Bronchial epithelial cell (primary cell): ENCODE measurements at regions not wholly inside any gene's neighbourhood (a gene's known extent, or its start where the extent isn't known, plus 50 kb on each side); places are given as distances from the start of the nearest gene placed in this dataset.

ENCODE experiments used
- DNase-seq: peaks from one replicate; pipeline ENCODE4 v3.0.0-alpha.2; 2010; ENCODE audit warnings: low read depth
- FAIRE-seq: peaks from 2 replicates; lab custom pipeline; 2011; peaks lifted over from hg19 to GRCh38; lab: Jason Lieb, UNC
- H3K27me3 ChIP-seq: 2 replicates; pipeline ENCODE4 v1.5.1; 2011; ENCODE audit warnings: low read length; ENCODE audit not compliant: control insufficient read depth, insufficient read depth
- H3K36me3 ChIP-seq: 2 replicates; pipeline ENCODE4 v1.5.1; 2011; ENCODE audit warnings: low read length; ENCODE audit not compliant: control insufficient read depth, insufficient read depth
- H3K4me3 ChIP-seq: 2 replicates; pipeline ENCODE4 v1.5.1; 2011; ENCODE audit warnings: mild to moderate bottlenecking, low read depth, low read length, control low read depth
- TF ChIP-seq, protein P1 (sequence below): IDR thresholded peaks from 2 replicates; pipeline ENCODE4 v1.5.1; 2011; ENCODE audit warnings: mild to moderate bottlenecking, moderate library complexity, low read length, control low read depth, inconsistent platforms; ENCODE audit not compliant: insufficient read depth, severe bottlenecking

DNA sequence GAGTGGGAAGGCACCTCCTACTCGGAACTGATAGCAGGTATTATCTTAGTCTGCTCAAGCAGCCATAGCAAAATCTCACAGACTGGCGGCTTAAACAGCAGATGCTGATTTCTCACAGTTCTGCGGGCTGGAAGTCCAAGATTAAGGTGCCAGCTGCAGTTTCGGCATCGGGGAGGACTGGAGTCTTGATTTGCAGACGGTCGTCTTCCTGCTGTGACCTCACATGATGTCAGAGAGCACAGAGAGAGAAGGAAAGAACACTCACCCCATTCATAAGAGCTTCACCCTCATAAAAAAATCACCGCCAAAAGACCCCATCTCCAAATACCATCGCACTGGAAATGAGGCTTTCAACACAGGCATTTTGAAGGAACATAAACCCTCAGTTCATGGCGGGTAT is 216.5 kb upstream of the PITRM1 start:
- FAIRE-seq (no peak), DNase-seq (no peak)
- TF ChIP-seq, protein P1, sequence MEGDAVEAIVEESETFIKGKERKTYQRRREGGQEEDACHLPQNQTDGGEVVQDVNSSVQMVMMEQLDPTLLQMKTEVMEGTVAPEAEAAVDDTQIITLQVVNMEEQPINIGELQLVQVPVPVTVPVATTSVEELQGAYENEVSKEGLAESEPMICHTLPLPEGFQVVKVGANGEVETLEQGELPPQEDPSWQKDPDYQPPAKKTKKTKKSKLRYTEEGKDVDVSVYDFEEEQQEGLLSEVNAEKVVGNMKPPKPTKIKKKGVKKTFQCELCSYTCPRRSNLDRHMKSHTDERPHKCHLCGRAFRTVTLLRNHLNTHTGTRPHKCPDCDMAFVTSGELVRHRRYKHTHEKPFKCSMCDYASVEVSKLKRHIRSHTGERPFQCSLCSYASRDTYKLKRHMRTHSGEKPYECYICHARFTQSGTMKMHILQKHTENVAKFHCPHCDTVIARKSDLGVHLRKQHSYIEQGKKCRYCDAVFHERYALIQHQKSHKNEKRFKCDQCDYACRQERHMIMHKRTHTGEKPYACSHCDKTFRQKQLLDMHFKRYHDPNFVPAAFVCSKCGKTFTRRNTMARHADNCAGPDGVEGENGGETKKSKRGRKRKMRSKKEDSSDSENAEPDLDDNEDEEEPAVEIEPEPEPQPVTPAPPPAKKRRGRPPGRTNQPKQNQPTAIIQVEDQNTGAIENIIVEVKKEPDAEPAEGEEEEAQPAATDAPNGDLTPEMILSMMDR, result no peak
- Histone ChIP-seq H3K36me3 (no peaks in the 10 kb centered on the region), H3K27me3 (peaks cover 4% of the 10 kb centered on the region), H3K4me3 (no peak overlapping the region)

DNA sequence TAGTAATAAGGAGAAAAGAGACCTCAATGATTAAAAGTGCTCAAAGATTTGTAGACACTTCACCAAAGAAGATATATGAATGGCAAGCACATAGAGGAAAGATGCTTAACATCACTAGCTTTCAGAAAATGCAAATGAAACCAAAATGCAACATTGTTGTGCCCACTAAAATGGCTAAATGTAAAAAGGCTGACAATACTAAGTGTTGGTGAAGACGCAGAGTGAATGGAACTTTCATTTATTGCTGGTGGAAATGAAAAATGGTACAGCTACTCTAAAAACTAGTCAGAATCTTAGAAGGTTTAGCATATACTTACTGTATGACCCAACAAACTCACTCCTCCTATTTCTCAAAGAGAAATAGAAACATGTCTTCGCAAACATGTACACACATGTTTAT is 212.9 kb upstream of the PITRM1 start:
- TF ChIP-seq, protein P1, result no peak
- no peak for FAIRE-seq
- no peak for DNase-seq
- no peaks in the 10 kb centered on the region for H3K36me3 ChIP-seq
- no peaks in the 10 kb centered on the region for H3K27me3 ChIP-seq
- no peak overlapping the region for H3K4me3 ChIP-seq

DNA sequence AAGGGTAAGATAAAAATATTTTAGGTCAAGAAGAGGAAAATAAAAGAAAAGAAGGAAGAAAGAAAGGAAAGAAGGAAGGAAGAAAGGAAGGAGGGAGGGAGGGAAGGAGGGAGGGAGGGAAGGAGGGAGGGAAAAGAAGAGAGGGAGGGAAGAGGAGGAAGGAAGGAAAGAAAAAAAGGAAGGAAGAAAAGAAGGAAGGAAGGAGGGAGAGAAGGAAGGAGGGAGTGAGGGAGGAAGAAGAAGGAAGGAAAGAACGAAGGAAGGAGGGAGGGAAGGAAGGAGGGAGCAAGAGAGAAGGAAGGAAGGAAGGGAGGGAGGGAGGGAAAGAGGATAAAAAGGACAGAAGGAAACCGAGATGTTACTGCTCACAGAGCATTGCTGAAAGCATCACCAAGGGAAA is 209.5 kb upstream of the PITRM1 start:
- TF ChIP-seq, protein P1, result no peak
- DNase-seq (no peak), FAIRE-seq (no peak)
- no peaks in the 10 kb centered on the region for H3K27me3 ChIP-seq
- no peaks in the 10 kb centered on the region for H3K36me3 ChIP-seq
- no peak overlapping the region for H3K4me3 ChIP-seq

DNA sequence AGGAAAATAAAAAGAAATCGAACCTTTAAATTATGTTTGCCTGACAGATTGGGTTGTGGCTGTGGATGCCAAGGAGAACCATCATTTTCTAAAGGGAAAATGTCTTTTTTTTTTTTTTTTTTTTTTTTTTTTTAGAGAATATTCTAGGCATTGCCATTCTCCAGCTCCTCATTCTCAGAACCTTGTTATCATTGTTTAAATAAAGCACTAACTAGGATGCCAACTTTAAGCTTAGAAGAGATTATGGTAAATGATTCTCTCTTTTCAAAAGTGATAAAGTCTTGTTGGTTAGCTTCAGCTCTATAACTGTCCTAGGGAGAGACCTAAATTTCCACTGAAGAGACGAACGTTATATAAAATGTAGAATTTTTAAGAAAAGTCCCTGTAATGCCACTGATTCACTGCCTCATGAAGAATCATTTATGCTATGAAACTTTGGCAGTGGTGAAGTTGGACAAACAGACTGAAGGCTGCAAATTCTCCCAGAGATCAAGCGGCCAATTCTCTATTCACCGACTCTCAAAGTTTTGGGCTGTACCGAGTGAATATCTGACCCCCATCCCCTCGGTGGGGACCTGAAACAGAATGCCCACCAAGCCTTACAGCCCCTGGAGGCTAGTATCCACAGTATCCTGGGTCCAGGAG is 207.9 kb upstream of the PITRM1 start:
- TF ChIP-seq, protein P1, result no peak
- no peak for FAIRE-seq
- DNase-seq, result no peak
- H3K27me3 ChIP-seq, result no peaks in the 10 kb centered on the region
- no peak overlapping the region for H3K4me3 ChIP-seq
- H3K36me3 ChIP-seq, result no peaks in the 10 kb centered on the region

DNA sequence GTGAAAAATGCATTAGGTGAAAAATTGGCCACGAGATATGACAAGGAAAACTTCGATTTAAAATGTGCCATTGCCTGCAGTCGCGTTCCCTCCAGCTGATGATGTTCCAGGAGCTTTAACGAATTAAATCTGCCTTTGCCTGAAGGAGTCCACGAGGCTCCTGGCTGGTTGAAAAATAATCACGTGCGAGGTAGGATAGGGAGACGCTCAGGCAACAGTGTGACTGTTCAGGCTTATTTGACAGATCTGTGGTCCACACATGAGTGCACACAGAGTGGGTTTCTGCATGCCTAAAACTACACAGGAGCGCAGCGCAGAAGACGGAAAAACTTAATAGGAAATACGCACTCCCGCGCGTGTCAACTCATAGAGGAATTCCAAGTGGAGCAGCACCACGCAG is 204.0 kb upstream of the PITRM1 start:
- DNase-seq (no peak), FAIRE-seq (no peak)
- Histone ChIP-seq H3K36me3 (no peaks in the 10 kb centered on the region), H3K27me3 (peaks cover 1% of the 10 kb centered on the region), H3K4me3 (no peak overlapping the region)
- TF ChIP-seq, protein P1, result no peak

DNA sequence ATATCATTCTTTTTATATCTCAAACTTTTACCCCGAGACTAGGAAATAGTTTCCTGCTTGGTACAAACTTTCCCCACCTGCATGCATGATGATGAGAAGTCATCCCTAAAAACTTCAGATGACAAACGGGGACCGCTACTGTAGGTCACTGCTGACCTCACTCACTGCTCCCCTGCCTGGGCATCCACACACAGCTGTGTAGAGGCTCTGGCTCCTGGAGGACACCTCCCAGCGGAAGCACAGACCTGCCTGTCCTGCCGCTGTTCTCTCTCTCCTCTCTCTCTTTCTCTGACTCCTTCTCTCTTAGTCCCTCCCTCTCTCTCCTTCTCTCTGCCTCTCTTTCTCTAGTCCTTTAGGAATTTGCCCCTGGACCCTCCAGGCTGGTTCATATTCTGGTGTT is 202.9 kb upstream of the PITRM1 start:
- DNase-seq (no peak), FAIRE-seq (no peak)
- H3K4me3 ChIP-seq, result no peak overlapping the region
- peaks cover 1% of the 10 kb centered on the region for H3K27me3 ChIP-seq
- H3K36me3 ChIP-seq, result no peaks in the 10 kb centered on the region
- TF ChIP-seq, protein P1, result no peak
